Ovary (tissue), 3 donors: ENCODE measurements at regions not wholly inside any gene's neighbourhood (a gene's known extent, or its start where the extent isn't known, plus 50 kb on each side); places are given as distances from the start of the nearest gene placed in this dataset.

Source experiments
- CTCF ChIP-seq, 3 donors: fragments of 450-650 bp in 2 of 3; fragments of 200-600 bp in 1 of 3; IDR thresholded peaks; one replicate each; pipeline versions ENCODE4 v1.5.1 to v1.8.0; 2016 to 2022; ENCODE audit warnings: antibody characterized with exemption in 3 of 3, mild to moderate bottlenecking in 1 of 3
- EP300 ChIP-seq: sonication (generic); formaldehyde crosslinking; IDR thresholded peaks from one replicate; pipeline ENCODE4 v1.6.1; 2017; ENCODE audit warnings: antibody characterized with exemption
- POLR2A ChIP-seq: fragments of 450-650 bp; IDR thresholded peaks from one replicate; pipeline ENCODE4 v1.6.1; 2017; ENCODE audit warnings: antibody characterized with exemption, mild to moderate bottlenecking, moderate library complexity
- donor health status: DM: no; HTN: no; CAD: no.

GRCh38 chr2:17104454-17104853 is 413.8 kb downstream of the RAD51AP2 start:
- TF ChIP-seq CTCF (IDR thresholded peaks at IDR 0.05) (no peak), POLR2A (no peak), EP300 (no peak)
